Mammary epithelial cell (primary cell): ENCODE measurements at regions not wholly inside any gene's neighbourhood (a gene's known extent, or its start where the extent isn't known, plus 50 kb on each side); places are given as distances from the start of the nearest gene placed in this dataset.

Source experiments
- EZH2 ChIP-seq: IDR thresholded peaks from 2 replicates; pipeline ENCODE4 v1.6.1; 2012; ENCODE audit warnings: low read length, inconsistent platforms, borderline replicate concordance
- TF ChIP-seq, protein P1 (sequence below), 2 donors: IDR thresholded peaks in 1 of 2; conservative IDR thresholded peaks in 1 of 2; 2 replicates each; pipeline ENCODE4 v1.5.1; 2011 to 2012; ENCODE audit warnings: inconsistent platforms in 2 of 2, low read length in 2 of 2, mild to moderate bottlenecking in 2 of 2, control low read depth in 1 of 2, low read depth in 1 of 2; ENCODE audit not compliant: insufficient read depth in 1 of 2; ENCODE audit errors: extremely low read depth in 1 of 2

GRCh38 chr3:124156866-124157712, 165.2 kb upstream of the ROPN1 start:
- no peak for TF ChIP-seq EZH2
- TF ChIP-seq, protein P1, sequence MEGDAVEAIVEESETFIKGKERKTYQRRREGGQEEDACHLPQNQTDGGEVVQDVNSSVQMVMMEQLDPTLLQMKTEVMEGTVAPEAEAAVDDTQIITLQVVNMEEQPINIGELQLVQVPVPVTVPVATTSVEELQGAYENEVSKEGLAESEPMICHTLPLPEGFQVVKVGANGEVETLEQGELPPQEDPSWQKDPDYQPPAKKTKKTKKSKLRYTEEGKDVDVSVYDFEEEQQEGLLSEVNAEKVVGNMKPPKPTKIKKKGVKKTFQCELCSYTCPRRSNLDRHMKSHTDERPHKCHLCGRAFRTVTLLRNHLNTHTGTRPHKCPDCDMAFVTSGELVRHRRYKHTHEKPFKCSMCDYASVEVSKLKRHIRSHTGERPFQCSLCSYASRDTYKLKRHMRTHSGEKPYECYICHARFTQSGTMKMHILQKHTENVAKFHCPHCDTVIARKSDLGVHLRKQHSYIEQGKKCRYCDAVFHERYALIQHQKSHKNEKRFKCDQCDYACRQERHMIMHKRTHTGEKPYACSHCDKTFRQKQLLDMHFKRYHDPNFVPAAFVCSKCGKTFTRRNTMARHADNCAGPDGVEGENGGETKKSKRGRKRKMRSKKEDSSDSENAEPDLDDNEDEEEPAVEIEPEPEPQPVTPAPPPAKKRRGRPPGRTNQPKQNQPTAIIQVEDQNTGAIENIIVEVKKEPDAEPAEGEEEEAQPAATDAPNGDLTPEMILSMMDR (conservative IDR thresholded peaks at IDR 0.05 in 1 of 2, IDR thresholded peaks at IDR 0.05 in 1 of 2; ENCODE audit: extremely low read depth in 1 of 2, insufficient read depth in 1 of 2, low read depth in 1 of 2, low read length in 2 of 2) = no peak
